ENCODE measurements at regions not wholly inside any gene's neighbourhood (a gene's known extent, or its start where the extent isn't known, plus 50 kb on each side); places are given as distances from the start of the nearest gene placed in this dataset.

DNA sequence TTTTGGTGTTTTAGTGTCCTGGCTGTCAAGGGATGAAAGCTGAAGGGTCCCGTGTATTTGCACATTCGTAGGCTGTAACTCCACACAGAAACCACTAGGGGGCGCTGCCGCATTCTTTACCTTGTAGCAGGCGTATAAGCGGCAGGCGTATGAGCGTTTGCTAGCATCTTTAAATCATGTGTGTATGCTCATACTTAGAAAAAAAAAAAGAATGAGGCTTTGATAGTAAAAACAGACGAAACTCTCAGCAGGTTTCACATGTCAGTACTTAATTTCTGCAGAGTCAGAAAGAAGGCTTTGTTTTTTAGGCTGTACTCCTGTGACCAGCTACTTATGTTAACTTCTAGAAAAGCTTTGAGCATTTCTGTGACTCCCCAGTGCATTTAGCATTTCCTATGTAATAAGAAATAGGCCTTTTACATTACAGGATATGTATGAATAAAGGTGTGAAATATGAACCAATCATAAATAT lies 218.8 kb upstream of the ADAMTSL1 start:
- TF ChIP-seq EZH2 (IDR thresholded peaks at IDR 0.05; ENCODE audit: insufficient read depth, low read length): no peak
- TF ChIP-seq, protein P1, sequence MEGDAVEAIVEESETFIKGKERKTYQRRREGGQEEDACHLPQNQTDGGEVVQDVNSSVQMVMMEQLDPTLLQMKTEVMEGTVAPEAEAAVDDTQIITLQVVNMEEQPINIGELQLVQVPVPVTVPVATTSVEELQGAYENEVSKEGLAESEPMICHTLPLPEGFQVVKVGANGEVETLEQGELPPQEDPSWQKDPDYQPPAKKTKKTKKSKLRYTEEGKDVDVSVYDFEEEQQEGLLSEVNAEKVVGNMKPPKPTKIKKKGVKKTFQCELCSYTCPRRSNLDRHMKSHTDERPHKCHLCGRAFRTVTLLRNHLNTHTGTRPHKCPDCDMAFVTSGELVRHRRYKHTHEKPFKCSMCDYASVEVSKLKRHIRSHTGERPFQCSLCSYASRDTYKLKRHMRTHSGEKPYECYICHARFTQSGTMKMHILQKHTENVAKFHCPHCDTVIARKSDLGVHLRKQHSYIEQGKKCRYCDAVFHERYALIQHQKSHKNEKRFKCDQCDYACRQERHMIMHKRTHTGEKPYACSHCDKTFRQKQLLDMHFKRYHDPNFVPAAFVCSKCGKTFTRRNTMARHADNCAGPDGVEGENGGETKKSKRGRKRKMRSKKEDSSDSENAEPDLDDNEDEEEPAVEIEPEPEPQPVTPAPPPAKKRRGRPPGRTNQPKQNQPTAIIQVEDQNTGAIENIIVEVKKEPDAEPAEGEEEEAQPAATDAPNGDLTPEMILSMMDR (IDR thresholded peaks at IDR 0.05; ENCODE audit: insufficient read depth, low read depth, low read length): peak; percentile 98

Data from astrocyte (in vitro differentiated cells and primary cell).